Fibroblast of peridontal ligament (primary cell): ENCODE measurements at regions not wholly inside any gene's neighbourhood (a gene's known extent, or its start where the extent isn't known, plus 50 kb on each side); places are given as distances from the start of the nearest gene placed in this dataset.
"Not testable (repeated sequence)": the region's sequence is repeated elsewhere in the genome, so short reads cannot be mapped to it uniquely, and the experiment has no call there.

Source experiments
- DNase-seq: peaks from one replicate; pipeline ENCODE4 v3.0.0-alpha.2; 2010; ENCODE audit errors: extremely low read depth

GRCh38 chr7:19537942-19538401 is 170.9 kb downstream of the POLR1F start:
- peak; percentile 79 for DNase-seq

DNA sequence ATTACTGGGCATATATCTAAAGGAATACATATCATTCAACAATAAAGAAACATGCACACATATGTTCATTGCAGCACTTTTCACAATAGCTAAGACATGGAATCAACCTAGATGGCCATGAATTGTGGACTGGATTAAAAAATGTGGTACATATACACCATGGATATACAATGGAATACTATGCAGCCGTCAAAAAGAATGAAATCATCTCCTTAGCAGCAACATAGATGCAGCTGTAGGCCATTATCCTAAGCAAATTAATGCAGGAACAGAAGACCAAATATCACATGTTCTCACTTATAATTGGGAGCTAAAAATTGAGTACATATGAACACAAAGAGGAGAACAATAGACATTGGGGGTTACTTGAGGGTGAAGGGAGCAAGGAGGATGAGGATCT is 175.6 kb downstream of the POLR1F start:
- DNase-seq: no peak

GRCh38 chr7:19530852-19531251 is 178.0 kb downstream of the POLR1F start:
- no peak for DNase-seq

DNA sequence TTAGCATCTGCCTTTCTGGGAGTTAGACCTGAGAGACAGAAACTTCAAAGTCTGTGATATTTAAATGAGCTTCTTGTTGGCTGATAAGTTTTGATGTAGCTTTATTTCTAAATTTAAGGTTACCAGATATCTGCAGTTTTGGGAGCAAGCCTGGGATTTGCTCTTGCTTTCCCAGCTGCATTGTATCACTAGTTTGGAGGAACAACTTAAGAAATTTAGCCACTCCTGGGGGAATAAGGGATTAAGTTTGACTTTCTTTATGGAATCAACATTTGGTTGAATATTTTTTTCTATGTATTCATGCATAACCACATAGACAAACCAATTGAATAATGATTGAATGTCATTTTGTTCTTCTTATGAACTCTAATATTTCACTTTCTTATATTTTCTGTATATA is 178.6 kb downstream of the POLR1F start:
- DNase-seq: peak; percentile 36

DNA sequence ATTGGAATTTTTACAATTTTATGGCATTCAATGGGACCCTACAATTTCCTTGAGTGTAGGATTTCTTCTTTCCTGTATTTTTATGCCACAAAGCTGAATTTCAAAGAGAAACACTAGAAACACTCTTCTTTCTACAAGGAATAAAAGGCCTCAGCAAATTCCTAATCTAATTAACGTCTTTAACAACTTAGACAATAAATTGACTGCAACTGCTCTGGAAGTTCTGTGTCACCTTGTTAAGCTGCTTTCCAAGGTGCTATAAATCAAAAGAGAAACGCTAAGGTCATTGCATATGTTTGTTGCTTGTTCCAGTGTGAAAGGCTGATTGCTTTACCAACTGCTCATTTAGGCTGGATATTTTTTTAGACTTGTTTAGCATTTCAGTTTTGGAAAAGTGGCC is 182.2 kb downstream of the POLR1F start:
- no peak for DNase-seq

DNA sequence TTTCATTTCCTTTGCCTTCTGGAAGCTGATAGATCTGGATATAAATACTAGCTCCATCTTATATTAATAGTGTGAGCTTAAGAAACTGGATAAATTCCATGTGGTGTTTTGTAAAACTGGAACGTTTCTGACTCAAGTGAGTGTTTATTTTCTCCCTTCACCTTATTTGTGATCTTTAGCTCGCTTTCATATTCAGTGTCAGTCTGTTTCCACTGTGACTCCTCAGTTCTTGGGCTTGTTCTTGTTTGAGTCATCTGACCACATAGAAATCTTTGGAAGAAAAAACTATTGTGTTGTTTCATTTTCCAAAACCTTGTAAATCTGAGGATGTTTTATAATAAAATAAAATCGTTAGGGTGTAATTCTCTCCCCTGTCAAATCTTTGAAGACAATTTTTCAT is 186.4 kb downstream of the POLR1F start:
- DNase-seq: peak; percentile 83

GRCh38 chr7:19520392-19520791 is 188.4 kb downstream of the POLR1F start:
- DNase-seq: no peak

GRCh38 chr7:19519443-19520021 is 189.3 kb downstream of the POLR1F start:
- DNase-seq: peak; percentile 19

- not testable (repeated sequence) for DNase-seq
Measured at GRCh38 chr7:19517546-19517945, 191.3 kb downstream of the POLR1F start.

DNA sequence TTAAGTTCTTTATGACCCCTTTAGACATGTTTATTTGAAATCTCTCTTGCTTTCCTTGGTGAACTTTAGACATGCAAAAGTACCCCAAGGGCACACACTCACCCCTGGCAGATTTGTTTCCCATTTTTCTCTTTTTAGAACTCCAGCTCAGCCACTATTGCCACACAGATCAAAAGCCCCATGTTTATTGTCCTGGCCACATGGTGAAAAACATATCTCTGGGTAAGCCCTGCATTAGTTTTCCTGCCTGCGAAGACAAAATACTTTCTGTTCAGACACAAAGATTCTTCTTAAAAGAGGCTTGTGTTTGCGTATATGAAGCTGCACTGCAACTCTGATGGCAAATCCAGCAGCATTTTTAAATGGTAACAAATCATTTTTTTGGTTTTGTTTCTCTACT is 200.0 kb downstream of the POLR1F start:
- DNase-seq: peak; percentile 23

GRCh38 chr7:19508124-19508523 is 200.7 kb downstream of the POLR1F start:
- no peak for DNase-seq

GRCh38 chr7:19491821-19492452 is 216.9 kb downstream of the POLR1F start:
- peak; percentile 73 for DNase-seq

- no peak for DNase-seq
Measured at GRCh38 chr7:19491371-19491770, 217.5 kb downstream of the POLR1F start.

GRCh38 chr7:19489162-19489820 is 219.5 kb downstream of the POLR1F start:
- no peak for DNase-seq

DNA sequence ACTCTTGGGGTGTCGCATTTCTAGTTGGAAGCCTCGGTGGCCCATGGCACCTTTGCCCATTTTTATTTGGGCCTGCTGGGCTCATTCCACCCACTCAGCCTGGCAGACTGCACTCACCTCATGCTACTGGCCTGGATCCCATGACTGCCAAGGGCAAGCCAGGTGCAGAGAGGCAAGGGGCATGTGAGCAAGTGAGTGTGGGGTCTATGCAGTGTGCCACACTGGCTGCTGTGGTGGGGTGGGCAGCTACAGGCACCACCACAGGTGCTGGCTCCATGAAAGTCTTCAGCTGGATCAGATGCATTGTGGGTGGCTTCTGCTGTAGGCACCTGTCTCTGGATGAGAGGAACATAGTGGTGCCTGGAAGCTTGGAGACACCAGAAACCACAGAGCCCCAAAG is 220.8 kb downstream of the POLR1F start:
- DNase-seq: no peak

GRCh38 chr7:19482628-19483027 is 226.2 kb downstream of the POLR1F start:
- no peak for DNase-seq

DNA sequence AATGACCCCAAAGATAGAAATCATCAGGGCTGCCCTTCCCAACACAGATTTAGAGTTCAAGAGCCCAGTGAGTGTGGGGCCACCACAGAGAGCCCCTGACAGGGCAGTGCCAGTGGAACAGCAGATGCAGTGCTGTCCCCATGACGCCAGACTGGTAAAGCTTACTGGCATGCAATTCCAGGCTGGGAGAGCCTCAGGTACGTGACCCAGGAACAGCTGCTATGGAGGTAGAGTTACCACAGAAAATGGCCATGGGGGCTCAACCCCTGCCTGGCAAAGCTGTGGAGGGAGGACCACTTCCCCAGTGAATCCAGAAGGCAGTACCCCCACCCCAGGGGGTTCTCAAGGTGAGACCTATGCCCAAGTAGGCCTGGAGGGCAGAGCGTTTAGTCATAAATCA is 228.5 kb downstream of the POLR1F start:
- no peak for DNase-seq

- peak; percentile 88 for DNase-seq
Measured at GRCh38 chr7:19470031-19470430, 238.8 kb downstream of the POLR1F start.

DNA sequence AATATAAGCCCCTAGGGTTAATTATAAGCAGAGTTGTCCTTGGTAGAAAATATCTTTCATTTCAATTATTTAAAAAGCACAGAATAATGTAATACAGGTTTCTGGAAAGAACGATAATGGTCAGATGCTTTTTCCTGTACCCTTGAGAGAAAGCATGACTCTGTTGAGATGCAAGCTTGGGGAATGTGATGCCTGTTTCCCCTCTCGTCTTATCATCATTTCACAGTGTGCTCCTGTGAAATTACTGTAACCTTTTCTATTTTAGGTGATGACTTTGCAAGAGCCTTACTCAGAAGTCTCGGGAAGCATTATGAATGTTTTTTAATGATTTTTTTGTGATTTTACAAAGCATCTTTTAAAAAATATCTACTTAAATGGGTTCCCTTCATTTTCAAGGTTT is 243.0 kb downstream of the POLR1F start:
- DNase-seq: no peak

DNA sequence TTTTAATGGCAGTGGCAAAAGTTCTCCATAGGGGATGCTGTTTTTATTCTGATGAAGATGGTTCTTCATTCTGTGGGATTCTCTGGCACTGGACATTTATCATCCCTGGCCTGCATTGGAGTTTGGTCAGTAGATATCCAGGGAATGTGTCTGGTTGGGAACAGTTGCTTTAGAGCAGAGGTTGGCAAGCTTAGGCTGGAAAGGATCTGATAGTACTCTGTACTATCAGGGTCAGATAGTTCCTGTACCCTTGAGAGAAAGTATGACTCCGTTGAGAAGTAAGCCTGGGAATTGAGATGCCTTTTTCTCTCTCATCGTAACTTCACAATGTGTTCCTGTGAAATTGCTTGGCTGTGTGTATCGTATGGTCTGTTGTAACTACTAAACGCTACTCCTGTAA is 244.1 kb downstream of the POLR1F start:
- peak; percentile 14 for DNase-seq

- DNase-seq: peak; percentile 33
Measured at GRCh38 chr7:19464241-19464640, 244.6 kb downstream of the POLR1F start.

DNA sequence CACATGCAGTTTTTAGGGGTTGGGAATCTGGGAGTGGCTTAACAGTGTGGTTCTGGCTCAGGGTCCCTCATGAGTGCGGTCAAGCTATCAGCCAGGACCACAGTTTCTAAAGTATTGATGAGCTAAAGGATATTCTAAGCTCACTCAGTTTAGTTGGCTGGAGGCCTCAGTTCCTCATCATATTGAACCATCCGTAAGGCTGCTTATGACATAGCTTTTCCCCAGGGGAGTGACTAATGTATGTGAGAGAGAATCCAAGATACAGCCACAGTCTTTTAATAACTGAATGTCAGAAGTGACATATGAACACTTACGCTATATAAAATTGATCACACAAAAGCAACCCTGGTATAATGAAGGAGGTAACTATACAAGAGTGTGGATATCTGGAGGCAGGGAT is 245.3 kb downstream of the POLR1F start:
- DNase-seq: peak; percentile 33

GRCh38 chr7:19455623-19456022 is 253.2 kb downstream of the POLR1F start:
- DNase-seq: no peak
